A549 (cell line): ENCODE measurements at regions not wholly inside any gene's neighbourhood (a gene's known extent, or its start where the extent isn't known, plus 50 kb on each side); places are given as distances from the start of the nearest gene placed in this dataset.

Experiments used
- ATAC-seq, 2 experiments: fragments of 200-7000 bp in 1 of 2; fragments of >200 bp in 1 of 2; cut with Nextera tagmentation in 1 of 2; cut with Tn5 transposase in 1 of 2; 3 replicates each; pipeline versions ENCODE4 v1.8.0 to v1.9.1; 2018 to 2020; ENCODE audit warnings: mild to moderate bottlenecking in 1 of 2, moderate library complexity in 1 of 2
- CTCF ChIA-PET: fragments of 300-600 bp; sonication (Branson Sonifier 250); formaldehyde crosslinking; extraction: SDS; loops from one replicate; lab custom pipeline; 2021; ENCODE audit warnings: antibody characterized with exemption, inconsistent platforms; lab: Yijun Ruan, JAX
- POLR2A ChIA-PET: fragments of 350-600 bp; formaldehyde crosslinking; extraction: SDS; loops from one replicate; lab custom pipeline; 2021; ENCODE audit warnings: antibody characterized with exemption, inconsistent platforms; lab: Yijun Ruan, JAX
- DNase-seq, 2 experiments: peaks; one replicate each; pipeline versions ENCODE4 v3.0.0 to v3.0.0-alpha.2; 2011 to 2016; ENCODE audit warnings: low read depth in 1 of 2, low spot score in 1 of 2
- FAIRE-seq: peaks from 2 replicates; lab custom pipeline; 2011; peaks lifted over from hg19 to GRCh38; lab: Jason Lieb, UNC
- H3K27ac ChIP-seq, 2 experiments: fragments of >200 bp; sonication (Bioruptor Twin); formaldehyde crosslinking; 3 replicates each; pipeline ENCODE4 v1.5.1; 2016 to 2017
- H3K4me1 ChIP-seq: fragments of >200 bp; sonication (Bioruptor Twin); formaldehyde crosslinking; 3 replicates; pipeline ENCODE4 v1.6.1; 2016
- H3K4me2 ChIP-seq: fragments of >200 bp; sonication (Bioruptor Twin); formaldehyde crosslinking; 3 replicates; pipeline ENCODE4 v1.6.1; 2016
- H3K4me3 ChIP-seq: fragments of >200 bp; sonication (Bioruptor Twin); formaldehyde crosslinking; 3 replicates; pipeline ENCODE4 v1.5.1; 2016
- H3K9me3 ChIP-seq: fragments of >200 bp; sonication (Bioruptor Twin); formaldehyde crosslinking; 3 replicates; pipeline ENCODE4 v1.6.1; 2016
- BHLHE40 ChIP-seq: IDR thresholded peaks from 2 replicates; pipeline ENCODE4 v1.6.1; 2012; ENCODE audit warnings: low read depth, low read length, inconsistent platforms
- CBX2 ChIP-seq: fragments of 200-600 bp; sonication (generic); IDR thresholded peaks from 2 replicates; pipeline ENCODE4 v1.6.1; 2016; ENCODE audit warnings: low read depth, mild to moderate bottlenecking, borderline replicate concordance
- CEBPB ChIP-seq, 2 experiments: fragments of >200 bp in 1 of 2; sonication (Bioruptor Twin) in 1 of 2; formaldehyde crosslinking in 1 of 2; IDR thresholded peaks; 2 replicates each; pipeline ENCODE4 v1.6.1; 2012 to 2016
- CHD4 ChIP-seq: fragments of 200-600 bp; sonication (generic); IDR thresholded peaks from 2 replicates; pipeline ENCODE4 v1.6.1; 2016; ENCODE audit warnings: antibody characterized with exemption, mild to moderate bottlenecking, borderline replicate concordance
- EHF ChIP-seq: fragments of 250-450 bp; sonication (Bioruptor Pico); IDR thresholded peaks from 2 replicates; pipeline ENCODE4 v1.5.0; 2020; ENCODE audit warnings: mild to moderate bottlenecking
- ESRRA ChIP-seq: fragments of 150-350 bp; IDR thresholded peaks from 2 replicates; pipeline ENCODE4 v1.6.1; 2014; ENCODE audit warnings: mild to moderate bottlenecking, low read length, borderline replicate concordance
- FOSL2 ChIP-seq, 2 experiments: fragments of 450-650 bp in 1 of 2; fragments of >200 bp in 1 of 2; sonication (Bioruptor Twin) in 1 of 2; formaldehyde crosslinking; IDR thresholded peaks; 2 replicates each; pipeline versions ENCODE4 v1.5.0 to v1.6.1; 2016 to 2020; ENCODE audit warnings: mild to moderate bottlenecking in 1 of 2, moderate library complexity in 1 of 2
- FOXS1 ChIP-seq: fragments of 250-450 bp; sonication (Bioruptor Pico); IDR thresholded peaks from 2 replicates; pipeline ENCODE4 v1.5.0; 2020; ENCODE audit warnings: mild to moderate bottlenecking, moderate library complexity
- HEYL ChIP-seq: fragments of 250-450 bp; sonication (Bioruptor Pico); IDR thresholded peaks from 2 replicates; pipeline ENCODE4 v1.8.0; 2021; ENCODE audit warnings: mild to moderate bottlenecking, moderate library complexity
- HOXA7 ChIP-seq: fragments of 250-450 bp; sonication (Bioruptor Pico); IDR thresholded peaks from 2 replicates; pipeline ENCODE4 v1.5.0; 2020; ENCODE audit warnings: mild to moderate bottlenecking, moderate library complexity
- HOXB5 ChIP-seq: fragments of 250-450 bp; sonication (Bioruptor Pico); IDR thresholded peaks from 2 replicates; pipeline ENCODE4 v1.5.0; 2020; ENCODE audit warnings: mild to moderate bottlenecking, moderate library complexity
- KDM1A ChIP-seq: fragments of 200-600 bp; sonication (generic); IDR thresholded peaks from 2 replicates; pipeline ENCODE4 v1.6.1; 2016; ENCODE audit warnings: low read depth, mild to moderate bottlenecking
- MAFK ChIP-seq: fragments of 450-650 bp; IDR thresholded peaks from 2 replicates; pipeline ENCODE4 v1.6.1; 2014; ENCODE audit not compliant: partially characterized antibody
- MYC ChIP-seq: IDR thresholded peaks from 2 replicates; pipeline ENCODE4 v1.6.1; 2012; ENCODE audit warnings: mild to moderate bottlenecking, inconsistent platforms, low read length, improper control_type of control experiment, borderline replicate concordance
- RARB ChIP-seq: fragments of 250-450 bp; sonication (Bioruptor Pico); IDR thresholded peaks from 2 replicates; pipeline ENCODE4 v1.8.0; 2021; ENCODE audit warnings: mild to moderate bottlenecking, moderate library complexity
- RCOR1 ChIP-seq: fragments of 150-350 bp; IDR thresholded peaks from 2 replicates; pipeline ENCODE4 v1.6.1; 2014; ENCODE audit warnings: antibody characterized with exemption, low read length, low read depth
- RFX5 ChIP-seq: fragments of 450-650 bp; IDR thresholded peaks from 2 replicates; pipeline ENCODE4 v1.7.1; 2014; ENCODE audit warnings: antibody characterized with exemption, mild to moderate bottlenecking, moderate library complexity
- RNF2 ChIP-seq: fragments of 200-600 bp; sonication (generic); IDR thresholded peaks from 2 replicates; pipeline ENCODE4 v1.6.1; 2016; ENCODE audit warnings: low read depth, mild to moderate bottlenecking, antibody characterized with exemption, moderate library complexity, borderline replicate concordance
- TP53 ChIP-seq: fragments of 250-450 bp; sonication (Bioruptor Pico); IDR thresholded peaks from 2 replicates; pipeline ENCODE4 v1.5.0; 2021; ENCODE audit warnings: mild to moderate bottlenecking, moderate library complexity
- ZFP36 ChIP-seq: fragments of 450-650 bp; IDR thresholded peaks from 2 replicates; pipeline ENCODE4 v1.6.1; 2014; ENCODE audit warnings: borderline replicate concordance; ENCODE audit not compliant: partially characterized antibody
- ZNF302 ChIP-seq: fragments of 250-450 bp; sonication (Bioruptor Pico); IDR thresholded peaks from 2 replicates; pipeline ENCODE4 v1.9.0; 2021; ENCODE audit warnings: inconsistent platforms, mild to moderate bottlenecking, moderate library complexity
- WGBS: methylation state at CpG from one replicate; pipeline ENCODE4 v1.1.6; 2017; ENCODE audit errors: missing lambda C conversion rate; 5-methylcytosine and 5-hydroxymethylcytosine counted together
- TF ChIP-seq, protein P1 (sequence below): fragments of >200 bp; sonication (Bioruptor Twin); formaldehyde crosslinking; IDR thresholded peaks from 3 replicates; pipeline ENCODE4 v1.5.1; 2016
- TF ChIP-seq, protein P2 (sequence below): fragments of 250-450 bp; sonication (Bioruptor Pico); IDR thresholded peaks from 2 replicates; pipeline ENCODE4 v1.5.0; 2020; ENCODE audit warnings: low read depth, mild to moderate bottlenecking, moderate library complexity
- TF ChIP-seq, protein P3 (sequence below): fragments of >200 bp; sonication (Bioruptor Twin); formaldehyde crosslinking; IDR thresholded peaks from 2 replicates; pipeline ENCODE4 v1.6.1; 2016
- TF ChIP-seq, protein P4 (sequence below): fragments of 200-600 bp; sonication (generic); IDR thresholded peaks from 2 replicates; pipeline ENCODE4 v1.6.1; 2016; ENCODE audit warnings: antibody characterized with exemption, mild to moderate bottlenecking, moderate library complexity
- TF ChIP-seq, protein P5 (sequence below): fragments of >200 bp; sonication (Bioruptor Twin); formaldehyde crosslinking; IDR thresholded peaks from 3 replicates; pipeline ENCODE4 v1.6.1; 2016

DNA sequence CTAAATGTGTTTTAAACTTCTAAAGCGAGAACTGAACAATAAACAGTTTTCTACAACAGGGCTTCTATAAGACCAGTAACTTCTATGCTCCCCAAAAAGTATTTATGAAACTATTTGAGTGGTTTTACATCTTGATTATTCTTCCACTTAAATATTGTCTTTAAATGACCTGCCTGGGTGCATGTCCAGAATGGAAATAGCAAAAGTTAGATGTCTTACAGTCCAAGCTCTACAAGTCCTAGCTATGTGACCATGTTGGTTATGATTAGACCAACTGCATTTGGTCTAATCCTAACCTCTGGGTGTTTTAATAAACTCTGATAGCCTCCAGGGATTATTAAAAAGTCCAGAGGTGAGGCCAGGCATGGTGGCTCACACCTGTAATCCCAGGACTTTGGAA lies 79.0 kb upstream of the ATXN3L start:
- H3K9me3 ChIP-seq, result peaks cover 28% of the 10 kb centered on the region
- WGBS, result 3% methylated on average over 1 of the region's 1 CpG
- CTCF ChIA-PET, result interaction anchor here (1.1 to 3.7 kb wide), 2 partner anchors 90 to 452 kb away, joined by 3 to 20 read pairs; no protein-coding TSS in a partner anchor
- TF ChIP-seq, protein P1, sequence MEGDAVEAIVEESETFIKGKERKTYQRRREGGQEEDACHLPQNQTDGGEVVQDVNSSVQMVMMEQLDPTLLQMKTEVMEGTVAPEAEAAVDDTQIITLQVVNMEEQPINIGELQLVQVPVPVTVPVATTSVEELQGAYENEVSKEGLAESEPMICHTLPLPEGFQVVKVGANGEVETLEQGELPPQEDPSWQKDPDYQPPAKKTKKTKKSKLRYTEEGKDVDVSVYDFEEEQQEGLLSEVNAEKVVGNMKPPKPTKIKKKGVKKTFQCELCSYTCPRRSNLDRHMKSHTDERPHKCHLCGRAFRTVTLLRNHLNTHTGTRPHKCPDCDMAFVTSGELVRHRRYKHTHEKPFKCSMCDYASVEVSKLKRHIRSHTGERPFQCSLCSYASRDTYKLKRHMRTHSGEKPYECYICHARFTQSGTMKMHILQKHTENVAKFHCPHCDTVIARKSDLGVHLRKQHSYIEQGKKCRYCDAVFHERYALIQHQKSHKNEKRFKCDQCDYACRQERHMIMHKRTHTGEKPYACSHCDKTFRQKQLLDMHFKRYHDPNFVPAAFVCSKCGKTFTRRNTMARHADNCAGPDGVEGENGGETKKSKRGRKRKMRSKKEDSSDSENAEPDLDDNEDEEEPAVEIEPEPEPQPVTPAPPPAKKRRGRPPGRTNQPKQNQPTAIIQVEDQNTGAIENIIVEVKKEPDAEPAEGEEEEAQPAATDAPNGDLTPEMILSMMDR, result no peak
- peak; percentile 16; the same call in 1 of the 2 replicates for TF ChIP-seq EHF (CRISPR knock-in tag)
- TF ChIP-seq HOXB5 (CRISPR knock-in tag), result peak; percentile 14; the same call in 1 of the 2 replicates
- TF ChIP-seq ZNF302, result peak; percentile 68; the same call in 1 of the 2 replicates
- no peak for TF ChIP-seq ZFP36
- TF ChIP-seq, protein P2, sequence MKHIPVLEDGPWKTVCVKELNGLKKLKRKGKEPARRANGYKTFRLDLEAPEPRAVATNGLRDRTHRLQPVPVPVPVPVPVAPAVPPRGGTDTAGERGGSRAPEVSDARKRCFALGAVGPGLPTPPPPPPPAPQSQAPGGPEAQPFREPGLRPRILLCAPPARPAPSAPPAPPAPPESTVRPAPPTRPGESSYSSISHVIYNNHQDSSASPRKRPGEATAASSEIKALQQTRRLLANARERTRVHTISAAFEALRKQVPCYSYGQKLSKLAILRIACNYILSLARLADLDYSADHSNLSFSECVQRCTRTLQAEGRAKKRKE (CRISPR knock-in tag), result 0 out of 2 replicates have a peak, but pooled peaks have one; percentile 10
- no peak overlapping the region for H3K4me3 ChIP-seq
- no peak for FAIRE-seq
- peak overlapping the region; percentile 63 for H3K4me2 ChIP-seq
- DNase-seq, result no peak
- peak overlapping the region; percentile 98 for H3K27ac ChIP-seq
- peaks cover 32% of the 10 kb centered on the region for H3K4me1 ChIP-seq
- ATAC-seq, result peak; percentile 28 to 32; a peak in 4 of 6 replicates
- POLR2A ChIA-PET, result interaction anchor here (1.4 kb wide), 1 partner anchor 424 kb away, joined by 8 read pairs; the partner anchor contains the start of gene TMSB4X

DNA sequence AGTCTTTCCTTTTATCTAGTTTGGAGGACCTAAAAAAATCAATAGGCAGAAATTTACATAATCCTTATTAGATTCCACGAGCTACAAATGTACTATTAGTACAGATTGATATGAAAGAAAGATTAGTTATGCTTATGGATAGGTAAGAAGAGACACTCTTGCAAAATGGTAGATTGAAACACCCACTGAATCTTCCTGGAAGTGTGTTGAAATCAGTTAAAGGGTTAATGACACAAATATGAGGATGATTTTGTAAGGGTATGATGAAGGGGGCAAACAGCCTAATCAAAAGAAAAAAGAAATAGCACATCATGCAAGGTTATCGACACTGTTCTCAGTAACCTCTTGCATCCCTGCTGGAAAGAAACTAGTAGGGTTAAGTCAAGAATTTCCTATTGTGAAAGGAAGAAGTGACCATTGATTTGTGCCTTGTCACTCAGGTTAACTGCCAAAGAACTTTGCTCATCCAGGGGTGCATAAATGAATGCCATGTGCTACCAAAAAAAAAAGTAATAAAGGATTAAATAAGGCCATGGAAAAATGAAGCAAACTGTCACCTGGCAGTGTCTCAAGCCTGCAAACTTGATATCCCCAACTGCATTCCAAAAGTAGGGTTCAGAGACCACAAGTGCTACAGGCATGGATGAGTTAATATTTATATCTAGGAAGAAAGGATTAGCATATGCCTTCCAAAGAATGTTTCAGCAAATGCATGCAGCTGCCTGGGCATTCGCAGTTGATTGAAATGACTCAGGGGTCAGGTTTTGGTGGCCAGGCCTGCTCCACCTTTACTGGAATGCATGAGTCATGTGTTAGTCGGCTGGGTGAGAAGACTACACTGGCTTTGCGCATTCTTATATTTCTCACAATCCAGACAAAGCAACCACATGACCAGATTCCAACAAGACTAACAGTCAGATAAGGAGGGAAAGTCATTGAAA lies 78.3 kb upstream of the ATXN3L start:
- peak; percentile 75 to 99 for DNase-seq
- Histone ChIP-seq H3K9me3 (peaks cover 28% of the 10 kb centered on the region), H3K4me2 (peak overlapping the region; percentile 68), H3K4me3 (no peak overlapping the region), H3K27ac (peak overlapping the region; percentile 98), H3K4me1 (peaks cover 32% of the 10 kb centered on the region)
- CTCF ChIA-PET, result interaction anchor here (0.7 to 3.7 kb wide), 2 partner anchors 91 to 133 kb away, joined by 3 to 20 read pairs; no protein-coding TSS in a partner anchor
- POLR2A ChIA-PET, result interaction anchor here (1.4 kb wide), 1 partner anchor 423 kb away, joined by 8 read pairs; the partner anchor contains the start of gene TMSB4X
- 5% methylated on average over 5 of the region's 5 CpGs for WGBS
- FAIRE-seq, result peak; percentile 100
- peak; percentile 99 to 100 for ATAC-seq
- TF ChIP-seq ZFP36 (no peak), HEYL (CRISPR knock-in tag) (no peak), MYC (no peak), RFX5 (no peak), BHLHE40 (no peak), ZNF302 (no peak), RNF2 (no peak), FOSL2 (IDR thresholded peaks at IDR 0.05) (peak; percentile 95), FOSL2 (CRISPR knock-in tag; IDR thresholded peaks at IDR 0.05) (peak; percentile 99), HOXA7 (CRISPR knock-in tag) (no peak), FOXS1 (CRISPR knock-in tag) (no peak; the same call in 1 of the 2 replicates), CHD4 (no peak), ESRRA (no peak), RARB (CRISPR knock-in tag) (peak; percentile 75), CEBPB (IDR thresholded peaks at IDR 0.05) (peak; percentile 16 to 77; a peak in 3 of 4 replicates), CBX2 (no peak), KDM1A (no peak), MAFK (peak; percentile 51), TP53 (CRISPR knock-in tag) (no peak), RCOR1 (no peak)
- TF ChIP-seq, protein P3, sequence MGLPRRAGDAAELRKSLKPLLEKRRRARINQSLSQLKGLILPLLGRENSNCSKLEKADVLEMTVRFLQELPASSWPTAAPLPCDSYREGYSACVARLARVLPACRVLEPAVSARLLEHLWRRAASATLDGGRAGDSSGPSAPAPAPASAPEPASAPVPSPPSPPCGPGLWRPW, result no peak
- TF ChIP-seq, protein P4, sequence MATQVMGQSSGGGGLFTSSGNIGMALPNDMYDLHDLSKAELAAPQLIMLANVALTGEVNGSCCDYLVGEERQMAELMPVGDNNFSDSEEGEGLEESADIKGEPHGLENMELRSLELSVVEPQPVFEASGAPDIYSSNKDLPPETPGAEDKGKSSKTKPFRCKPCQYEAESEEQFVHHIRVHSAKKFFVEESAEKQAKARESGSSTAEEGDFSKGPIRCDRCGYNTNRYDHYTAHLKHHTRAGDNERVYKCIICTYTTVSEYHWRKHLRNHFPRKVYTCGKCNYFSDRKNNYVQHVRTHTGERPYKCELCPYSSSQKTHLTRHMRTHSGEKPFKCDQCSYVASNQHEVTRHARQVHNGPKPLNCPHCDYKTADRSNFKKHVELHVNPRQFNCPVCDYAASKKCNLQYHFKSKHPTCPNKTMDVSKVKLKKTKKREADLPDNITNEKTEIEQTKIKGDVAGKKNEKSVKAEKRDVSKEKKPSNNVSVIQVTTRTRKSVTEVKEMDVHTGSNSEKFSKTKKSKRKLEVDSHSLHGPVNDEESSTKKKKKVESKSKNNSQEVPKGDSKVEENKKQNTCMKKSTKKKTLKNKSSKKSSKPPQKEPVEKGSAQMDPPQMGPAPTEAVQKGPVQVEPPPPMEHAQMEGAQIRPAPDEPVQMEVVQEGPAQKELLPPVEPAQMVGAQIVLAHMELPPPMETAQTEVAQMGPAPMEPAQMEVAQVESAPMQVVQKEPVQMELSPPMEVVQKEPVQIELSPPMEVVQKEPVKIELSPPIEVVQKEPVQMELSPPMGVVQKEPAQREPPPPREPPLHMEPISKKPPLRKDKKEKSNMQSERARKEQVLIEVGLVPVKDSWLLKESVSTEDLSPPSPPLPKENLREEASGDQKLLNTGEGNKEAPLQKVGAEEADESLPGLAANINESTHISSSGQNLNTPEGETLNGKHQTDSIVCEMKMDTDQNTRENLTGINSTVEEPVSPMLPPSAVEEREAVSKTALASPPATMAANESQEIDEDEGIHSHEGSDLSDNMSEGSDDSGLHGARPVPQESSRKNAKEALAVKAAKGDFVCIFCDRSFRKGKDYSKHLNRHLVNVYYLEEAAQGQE, result no peak
- TF ChIP-seq, protein P5, sequence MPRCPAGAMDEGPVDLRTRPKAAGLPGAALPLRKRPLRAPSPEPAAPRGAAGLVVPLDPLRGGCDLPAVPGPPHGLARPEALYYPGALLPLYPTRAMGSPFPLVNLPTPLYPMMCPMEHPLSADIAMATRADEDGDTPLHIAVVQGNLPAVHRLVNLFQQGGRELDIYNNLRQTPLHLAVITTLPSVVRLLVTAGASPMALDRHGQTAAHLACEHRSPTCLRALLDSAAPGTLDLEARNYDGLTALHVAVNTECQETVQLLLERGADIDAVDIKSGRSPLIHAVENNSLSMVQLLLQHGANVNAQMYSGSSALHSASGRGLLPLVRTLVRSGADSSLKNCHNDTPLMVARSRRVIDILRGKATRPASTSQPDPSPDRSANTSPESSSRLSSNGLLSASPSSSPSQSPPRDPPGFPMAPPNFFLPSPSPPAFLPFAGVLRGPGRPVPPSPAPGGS, result peak; percentile 74; the same call in 1 of the 3 replicates
